ENCODE measurements at regions not wholly inside any gene's neighbourhood (a gene's known extent, or its start where the extent isn't known, plus 50 kb on each side); places are given as distances from the start of the nearest gene placed in this dataset.

GRCh38 chr4:123545667-123546572 lies 149.3 kb downstream of the SPRY1 start:
- no peak for DNase-seq

GRCh38 chr4:123546573-123547060 lies 150.0 kb downstream of the SPRY1 start:
- DNase-seq = no peak

- DNase-seq = no peak
Measured at GRCh38 chr4:123547216-123548165, 150.9 kb downstream of the SPRY1 start.

GRCh38 chr4:123553279-123553678 lies 156.7 kb downstream of the SPRY1 start:
- DNase-seq = no peak

GRCh38 chr4:123553733-123554637 lies 157.4 kb downstream of the SPRY1 start:
- DNase-seq = no peak

GRCh38 chr4:123554801-123555232 lies 158.2 kb downstream of the SPRY1 start:
- DNase-seq = no peak

GRCh38 chr4:123555233-123555806 lies 158.7 kb downstream of the SPRY1 start:
- DNase-seq = no peak

GRCh38 chr4:123555807-123556273 lies 159.2 kb downstream of the SPRY1 start:
- no peak for DNase-seq

- DNase-seq = no peak
Measured at GRCh38 chr4:123556526-123556925, 159.9 kb downstream of the SPRY1 start.

GRCh38 chr4:123557857-123558536 lies 161.4 kb downstream of the SPRY1 start:
- DNase-seq = no peak

GRCh38 chr4:123558865-123559264 lies 162.3 kb downstream of the SPRY1 start:
- no peak for DNase-seq

- no peak for DNase-seq
Measured at GRCh38 chr4:123559955-123560871, 163.6 kb downstream of the SPRY1 start.

- DNase-seq = no peak
Measured at GRCh38 chr4:123561525-123561924, 164.9 kb downstream of the SPRY1 start.

- DNase-seq = no peak
Measured at GRCh38 chr4:123562994-123563750, 166.6 kb downstream of the SPRY1 start.

- DNase-seq = peak; percentile 32
Measured at GRCh38 chr4:123564758-123565346, 168.3 kb downstream of the SPRY1 start.

- DNase-seq = no peak
Measured at GRCh38 chr4:123568936-123569335, 172.3 kb downstream of the SPRY1 start.

GRCh38 chr4:123569541-123569940 lies 172.9 kb downstream of the SPRY1 start:
- DNase-seq = no peak

GRCh38 chr4:123573866-123574508 lies 177.4 kb downstream of the SPRY1 start:
- DNase-seq = no peak

Data from effector CD4-positive, alpha-beta T cell (primary cell).